ENCODE measurements at regions not wholly inside any gene's neighbourhood (a gene's known extent, or its start where the extent isn't known, plus 50 kb on each side); places are given as distances from the start of the nearest gene placed in this dataset.

GRCh38 chr10:77702166-77702565, 64.6 kb upstream of the KCNMA1 start:
- no peak for TF ChIP-seq CTCF (IDR thresholded peaks at IDR 0.05)
- TF ChIP-seq EP300 (IDR thresholded peaks at IDR 0.05; ENCODE audit: low read depth): no peak
- TF ChIP-seq POLR2AphosphoS5 (IDR thresholded peaks at IDR 0.05): no peak
- no peak for TF ChIP-seq POLR2A (IDR thresholded peaks at IDR 0.05)

All from transverse colon (tissue), 4 donors.